ENCODE measurements at regions not wholly inside any gene's neighbourhood (a gene's known extent, or its start where the extent isn't known, plus 50 kb on each side); places are given as distances from the start of the nearest gene placed in this dataset.

DNA sequence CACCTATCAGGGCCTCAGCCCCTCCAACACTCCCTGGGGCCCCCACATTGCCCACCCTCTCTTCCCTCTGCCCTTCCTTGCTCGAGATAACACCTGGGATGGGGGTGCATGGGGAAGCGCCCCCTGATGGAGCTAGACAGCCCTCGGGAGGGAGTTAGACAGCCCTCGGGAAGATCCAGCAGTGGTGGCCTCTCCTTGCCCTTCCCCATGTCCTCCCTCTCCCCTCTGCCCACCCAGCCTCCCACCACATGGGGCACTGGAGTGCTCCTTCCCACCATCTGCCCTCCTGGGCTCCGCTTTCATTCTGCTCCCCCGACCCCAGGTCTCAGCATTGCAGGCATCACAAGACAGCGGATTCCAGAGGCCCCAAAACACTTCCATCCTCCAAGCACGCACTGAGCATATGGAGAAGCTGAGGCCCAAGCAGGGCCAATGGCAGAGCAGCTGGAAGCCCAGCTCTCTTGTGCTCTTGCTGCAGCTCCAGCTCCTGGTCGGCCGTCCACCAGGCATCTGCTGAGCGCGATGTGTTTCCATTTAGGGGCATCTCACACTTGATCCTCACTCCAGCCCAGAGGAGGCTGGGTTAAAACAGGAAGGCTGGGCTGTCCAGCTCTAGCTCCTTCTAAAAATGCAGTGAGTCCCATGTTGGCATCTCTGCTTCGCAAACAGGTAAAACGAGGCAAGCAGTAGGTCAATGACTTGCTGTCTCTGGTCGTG lies 65.6 kb downstream of the IGLL1 start:
- TF ChIP-seq ZSCAN16 (tag by site-specific recombination; IDR thresholded peaks at IDR 0.05) (no peak), REPIN1 (tag by site-specific recombination; IDR thresholded peaks at IDR 0.05; ENCODE audit: low read depth) (no peak), ZNF10 (tag by site-specific recombination; IDR thresholded peaks at IDR 0.05) (no peak)
- TF ChIP-seq, protein P1, sequence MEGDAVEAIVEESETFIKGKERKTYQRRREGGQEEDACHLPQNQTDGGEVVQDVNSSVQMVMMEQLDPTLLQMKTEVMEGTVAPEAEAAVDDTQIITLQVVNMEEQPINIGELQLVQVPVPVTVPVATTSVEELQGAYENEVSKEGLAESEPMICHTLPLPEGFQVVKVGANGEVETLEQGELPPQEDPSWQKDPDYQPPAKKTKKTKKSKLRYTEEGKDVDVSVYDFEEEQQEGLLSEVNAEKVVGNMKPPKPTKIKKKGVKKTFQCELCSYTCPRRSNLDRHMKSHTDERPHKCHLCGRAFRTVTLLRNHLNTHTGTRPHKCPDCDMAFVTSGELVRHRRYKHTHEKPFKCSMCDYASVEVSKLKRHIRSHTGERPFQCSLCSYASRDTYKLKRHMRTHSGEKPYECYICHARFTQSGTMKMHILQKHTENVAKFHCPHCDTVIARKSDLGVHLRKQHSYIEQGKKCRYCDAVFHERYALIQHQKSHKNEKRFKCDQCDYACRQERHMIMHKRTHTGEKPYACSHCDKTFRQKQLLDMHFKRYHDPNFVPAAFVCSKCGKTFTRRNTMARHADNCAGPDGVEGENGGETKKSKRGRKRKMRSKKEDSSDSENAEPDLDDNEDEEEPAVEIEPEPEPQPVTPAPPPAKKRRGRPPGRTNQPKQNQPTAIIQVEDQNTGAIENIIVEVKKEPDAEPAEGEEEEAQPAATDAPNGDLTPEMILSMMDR (tag by site-specific recombination; IDR thresholded peaks at IDR 0.05): peak; percentile 34; the same call in 1 of the 2 replicates

All from HEK293 (cell line).